Adrenal gland (tissue), 5 donors: ENCODE measurements at regions not wholly inside any gene's neighbourhood (a gene's known extent, or its start where the extent isn't known, plus 50 kb on each side); places are given as distances from the start of the nearest gene placed in this dataset.
"Not testable (repeated sequence)": the region's sequence is repeated elsewhere in the genome, so short reads cannot be mapped to it uniquely, and the experiment has no call there.

Experiments used
- CTCF ChIP-seq, 6 experiments: fragments of 450-650 bp in 4 of 6; fragments of 200-600 bp in 2 of 6; sonication (generic) in 1 of 6; IDR thresholded peaks; 1 replicate in 5 of 6; 2 replicates in 1 of 6; pipeline versions ENCODE4 v1.5.1 to v1.8.0; 2016 to 2021; ENCODE audit warnings: antibody characterized with exemption in 6 of 6, mild to moderate bottlenecking in 2 of 6, moderate library complexity in 1 of 6
- POLR2A ChIP-seq, 2 donors: fragments of 450-650 bp; IDR thresholded peaks; one replicate each; pipeline ENCODE4 v1.6.1; 2017; ENCODE audit warnings: antibody characterized with exemption in 2 of 2, mild to moderate bottlenecking in 2 of 2, moderate library complexity in 1 of 2
- donor health status: DM: no; HTN: no; CAD: no.

GRCh38 chr2:83339942-83340341, 1119.1 kb downstream of the SUCLG1 start:
- not testable (repeated sequence) for TF ChIP-seq CTCF, POLR2A (IDR thresholded peaks at IDR 0.05)
